ENCODE measurements at regions not wholly inside any gene's neighbourhood (a gene's known extent, or its start where the extent isn't known, plus 50 kb on each side); places are given as distances from the start of the nearest gene placed in this dataset.

GRCh38 chr12:45517381-45517780, 212.1 kb upstream of the ARID2 start:
- no TSS peak for BruUV-seq (replicated peaks)
- TF ChIP-seq, protein P1, sequence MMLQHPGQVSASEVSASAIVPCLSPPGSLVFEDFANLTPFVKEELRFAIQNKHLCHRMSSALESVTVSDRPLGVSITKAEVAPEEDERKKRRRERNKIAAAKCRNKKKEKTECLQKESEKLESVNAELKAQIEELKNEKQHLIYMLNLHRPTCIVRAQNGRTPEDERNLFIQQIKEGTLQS (IDR thresholded peaks at IDR 0.05): no peak
- TF ChIP-seq, protein P1 (CRISPR knock-in tag; conservative IDR thresholded peaks at IDR 0.05): no peak
- TF ChIP-seq POLR2AphosphoS5 (IDR thresholded peaks at IDR 0.05; ENCODE audit: control insufficient read depth, insufficient read depth, low read depth, low read length) (no peak), NELFE (IDR thresholded peaks at IDR 0.05; ENCODE audit: insufficient read depth, insufficient read length) (no peak), SREBF1 (IDR thresholded peaks at IDR 0.05; ENCODE audit: borderline replicate concordance, low read depth, low read length) (no peak), TAF9B (IDR thresholded peaks at IDR 0.05; ENCODE audit: partially characterized antibody) (no peak), ETV6 (IDR thresholded peaks at IDR 0.05; ENCODE audit: borderline replicate concordance in 1 of 2, low read depth in 2 of 2, low read length in 1 of 2) (no peak), ETV6 (CRISPR knock-in tag; IDR thresholded peaks at IDR 0.05; ENCODE audit: borderline replicate concordance) (no peak), SRSF9 (IDR thresholded peaks at IDR 0.05; ENCODE audit: borderline replicate concordance, low read depth, low read length) (no peak), GATAD2B (IDR thresholded peaks at IDR 0.05; ENCODE audit: borderline replicate concordance) (no peak), SRF (CRISPR knock-in tag; IDR thresholded peaks at IDR 0.05) (no peak), ZNF75A (CRISPR knock-in tag; IDR thresholded peaks at IDR 0.05) (no peak), CAMTA2 (CRISPR knock-in tag; conservative IDR thresholded peaks at IDR 0.05) (no peak), NEUROD1 (IDR thresholded peaks at IDR 0.05; ENCODE audit: borderline replicate concordance, low read depth, low read length, partially characterized antibody) (no peak), SMAD2 (IDR thresholded peaks at IDR 0.05; ENCODE audit: low read depth, low read length) (no peak)
- TF ChIP-seq, protein P2, sequence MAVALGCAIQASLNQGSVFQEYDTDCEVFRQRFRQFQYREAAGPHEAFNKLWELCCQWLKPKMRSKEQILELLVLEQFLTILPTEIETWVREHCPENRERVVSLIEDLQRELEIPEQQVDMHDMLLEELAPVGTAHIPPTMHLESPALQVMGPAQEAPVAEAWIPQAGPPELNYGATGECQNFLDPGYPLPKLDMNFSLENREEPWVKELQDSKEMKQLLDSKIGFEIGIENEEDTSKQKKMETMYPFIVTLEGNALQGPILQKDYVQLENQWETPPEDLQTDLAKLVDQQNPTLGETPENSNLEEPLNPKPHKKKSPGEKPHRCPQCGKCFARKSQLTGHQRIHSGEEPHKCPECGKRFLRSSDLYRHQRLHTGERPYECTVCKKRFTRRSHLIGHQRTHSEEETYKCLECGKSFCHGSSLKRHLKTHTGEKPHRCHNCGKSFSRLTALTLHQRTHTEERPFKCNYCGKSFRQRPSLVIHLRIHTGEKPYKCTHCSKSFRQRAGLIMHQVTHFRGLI (CRISPR knock-in tag; IDR thresholded peaks at IDR 0.05): no peak
- TF ChIP-seq, protein P3, sequence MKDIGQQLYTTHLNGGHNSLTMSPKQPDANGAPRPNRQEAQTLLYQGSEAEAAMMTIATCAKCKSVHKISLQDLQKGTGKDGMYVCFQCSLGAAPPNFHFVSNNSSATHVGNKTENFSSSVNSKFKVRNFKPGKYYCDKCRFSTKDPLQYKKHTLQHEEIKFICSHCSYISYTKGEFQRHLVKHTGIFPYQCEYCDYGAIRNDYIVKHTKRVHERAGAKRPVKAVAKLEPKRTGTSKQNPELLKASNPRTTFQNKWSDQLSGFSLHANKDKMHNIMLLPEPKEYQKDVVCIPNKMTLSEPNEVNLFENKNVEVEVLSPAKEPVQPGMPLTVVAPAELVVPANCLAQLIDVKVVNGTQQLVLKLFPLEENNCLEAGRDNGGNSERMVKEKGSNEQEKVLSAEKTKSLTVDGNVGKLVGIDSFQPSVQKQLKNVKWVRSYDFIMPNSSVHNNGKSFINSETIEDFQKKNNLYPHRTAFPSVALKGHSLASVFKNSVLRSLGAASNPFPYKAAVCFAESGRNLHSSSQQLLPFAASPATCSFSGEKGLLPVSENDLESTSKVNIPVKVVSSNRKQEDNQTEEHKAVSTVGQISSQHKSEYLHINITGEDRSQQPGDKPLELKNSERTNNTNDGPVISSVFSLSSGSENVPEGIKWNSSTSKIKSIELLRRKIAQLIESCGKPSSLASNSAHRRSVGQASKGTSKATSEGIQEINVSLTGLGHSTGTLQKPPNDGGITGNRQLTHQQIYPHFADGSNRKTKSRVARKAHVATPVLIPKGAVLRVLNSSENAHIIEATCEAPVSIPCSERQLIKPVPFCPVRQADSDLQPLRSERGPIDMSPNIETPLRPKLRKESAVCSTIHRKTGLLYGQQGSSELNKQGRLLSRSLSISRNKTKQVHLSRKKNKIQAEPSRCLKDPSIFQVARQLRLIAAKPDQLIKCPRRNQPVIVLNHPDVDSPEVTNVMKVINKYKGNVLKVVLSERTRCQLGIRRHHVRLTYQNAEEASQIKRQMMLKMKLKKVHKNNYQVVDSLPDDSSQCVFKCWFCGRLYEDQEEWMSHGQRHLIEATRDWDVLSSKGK (CRISPR knock-in tag; IDR thresholded peaks at IDR 0.05): no peak
- H3K9me1 ChIP-seq (ENCODE audit: control insufficient read depth, insufficient read depth, low read length): no peaks in the 10 kb centered on the region
- H2AFZ ChIP-seq (ENCODE audit: low read depth, low read length): no peak overlapping the region
- peaks cover 0 to 4% of the 10 kb centered on the region in 2 experiments; a peak in 1 of 5 replicates for H3K4me1 ChIP-seq (replicated peaks in 1 of 2; ENCODE audit: control insufficient read depth in 2 of 2, insufficient read depth in 2 of 2, low read length in 2 of 2)
- H3K27me3 ChIP-seq (ENCODE audit: control insufficient read depth in 2 of 2, insufficient read depth in 2 of 2, low read length in 2 of 2): peaks cover 0 to 3% of the 10 kb centered on the region in 2 experiments; a peak in 1 of 5 replicates
- H3K4me2 ChIP-seq (ENCODE audit: insufficient read depth, low read length): no peak overlapping the region
- no peaks in the 10 kb centered on the region for H3K36me3 ChIP-seq (ENCODE audit: control insufficient read depth, insufficient read depth, low read length)
- no peaks in the 10 kb centered on the region for H4K20me1 ChIP-seq (replicated peaks; ENCODE audit: control insufficient read depth, insufficient read depth, low read length)
- H3K79me2 ChIP-seq (ENCODE audit: control insufficient read depth, insufficient read depth, low read length): no peaks in the 10 kb centered on the region
- FAIRE-seq (no peak), ATAC-seq (no peak), DNase-seq (ENCODE audit: extremely low read depth in 1 of 4, low spot score in 3 of 4) (no peak)
- WGBS (ENCODE audit: insufficient coverage, low coverage, missing lambda C conversion rate): 19% methylated on average over 3 of the region's 3 CpGs
- H3K27ac ChIP-seq (ENCODE audit: extremely low read depth, low read depth, low read length): no peak overlapping the region
- intact Hi-C loops (cut with micrococcal nuclease) (no loop called here), in situ Hi-C loops (cut with MboI) (no loop called here)
- no peak overlapping the region for H3K9ac ChIP-seq (ENCODE audit: insufficient read depth in 1 of 2, low read depth in 2 of 2, low read length in 2 of 2)
- CTCF ChIA-PET (ENCODE audit: low intra/inter-chr PET ratio): no interaction called here
- H3K9me3 ChIP-seq (replicated peaks; ENCODE audit: control insufficient read depth, insufficient read depth, low read depth, low read length): no peaks in the 10 kb centered on the region
- POLR2A ChIA-PET: no interaction called here
- H3K4me3 ChIP-seq: no peak overlapping the region

Data from K562 (cell line).